ENCODE measurements at regions not wholly inside any gene's neighbourhood (a gene's known extent, or its start where the extent isn't known, plus 50 kb on each side); places are given as distances from the start of the nearest gene placed in this dataset.

GRCh38 chr5:147046894-147047293 is 168.3 kb upstream of the PPP2R2B start:
- no peak for TF ChIP-seq POLR2AphosphoS5 (IDR thresholded peaks at IDR 0.05; ENCODE audit: low read depth, low read length)
- no peak for TF ChIP-seq SIN3A (IDR thresholded peaks at IDR 0.05; ENCODE audit: borderline replicate concordance, insufficient read depth, low read length)

Measured in PFSK-1 (cell line).